A673 (cell line): ENCODE measurements at regions not wholly inside any gene's neighbourhood (a gene's known extent, or its start where the extent isn't known, plus 50 kb on each side); places are given as distances from the start of the nearest gene placed in this dataset.

Experiments
- CTCF ChIP-seq: fragments of 300-800, 200-600 bp; sonication (generic); conservative IDR thresholded peaks from 2 replicates; pipeline ENCODE4 v1.5.1; 2017; ENCODE audit warnings: low read depth, mild to moderate bottlenecking, antibody characterized with exemption, low read length, moderate library complexity, mixed read lengths
- EZH2 ChIP-seq: fragments of 200-600 bp; sonication (generic); IDR thresholded peaks from 2 replicates; pipeline ENCODE4 v1.6.1; 2017; ENCODE audit warnings: borderline replicate concordance, low read depth, mild to moderate bottlenecking, mixed read lengths, antibody characterized with exemption, low read length; ENCODE audit not compliant: poor library complexity, severe bottlenecking

- TF ChIP-seq CTCF (no peak), EZH2 (no peak)
Observed at GRCh38 chr18:59842947-59843346, 56.8 kb upstream of the PMAIP1 start.
